GM12865 (cell line): ENCODE measurements at regions not wholly inside any gene's neighbourhood (a gene's known extent, or its start where the extent isn't known, plus 50 kb on each side); places are given as distances from the start of the nearest gene placed in this dataset.

Source experiments
- DNase-seq: peaks from one replicate; pipeline ENCODE4 v3.0.0; 2010; ENCODE audit warnings: low read depth
- H3K4me3 ChIP-seq: 2 replicates; pipeline ENCODE4 v1.5.1; 2011; ENCODE audit warnings: mild to moderate bottlenecking, low read depth, low read length, control low read depth
- CTCF ChIP-seq: IDR thresholded peaks from 2 replicates; pipeline ENCODE4 v1.5.1; 2011; ENCODE audit warnings: low read length, control low read depth, low read depth, inconsistent platforms; ENCODE audit not compliant: insufficient read depth; ENCODE audit errors: missing control alignments

- no peak for TF ChIP-seq CTCF
- DNase-seq, result no peak
- no peak overlapping the region for H3K4me3 ChIP-seq
Measured at GRCh38 chr5:4053136-4053535, 457.5 kb downstream of the IRX1 start.

- H3K4me3 ChIP-seq, result no peak overlapping the region
Measured at GRCh38 chr5:4054092-4054491, 458.5 kb downstream of the IRX1 start.

GRCh38 chr5:4058899-4059298 lies 463.3 kb downstream of the IRX1 start:
- DNase-seq, result no peak
- H3K4me3 ChIP-seq, result no peak overlapping the region
- TF ChIP-seq CTCF, result no peak

More at GRCh38 chr5:4054092-4054491, 458.5 kb downstream of the IRX1 start:
- DNase-seq, result no peak
- no peak for TF ChIP-seq CTCF

- no peak overlapping the region for H3K4me3 ChIP-seq
- no peak for TF ChIP-seq CTCF
- DNase-seq, result no peak
Measured at GRCh38 chr5:4065472-4066320, 470.1 kb downstream of the IRX1 start.

- no peak overlapping the region for H3K4me3 ChIP-seq
- no peak for DNase-seq
- TF ChIP-seq CTCF, result no peak
Measured at GRCh38 chr5:4068171-4068570, 472.5 kb downstream of the IRX1 start.

- H3K4me3 ChIP-seq, result no peak overlapping the region
- TF ChIP-seq CTCF, result no peak
- DNase-seq, result no peak
Measured at GRCh38 chr5:4078544-4078943, 482.9 kb downstream of the IRX1 start.

- TF ChIP-seq CTCF, result no peak
- no peak overlapping the region for H3K4me3 ChIP-seq
- DNase-seq, result no peak
Measured at GRCh38 chr5:4079831-4080230, 484.2 kb downstream of the IRX1 start.
